ENCODE measurements at regions not wholly inside any gene's neighbourhood (a gene's known extent, or its start where the extent isn't known, plus 50 kb on each side); places are given as distances from the start of the nearest gene placed in this dataset.

DNA sequence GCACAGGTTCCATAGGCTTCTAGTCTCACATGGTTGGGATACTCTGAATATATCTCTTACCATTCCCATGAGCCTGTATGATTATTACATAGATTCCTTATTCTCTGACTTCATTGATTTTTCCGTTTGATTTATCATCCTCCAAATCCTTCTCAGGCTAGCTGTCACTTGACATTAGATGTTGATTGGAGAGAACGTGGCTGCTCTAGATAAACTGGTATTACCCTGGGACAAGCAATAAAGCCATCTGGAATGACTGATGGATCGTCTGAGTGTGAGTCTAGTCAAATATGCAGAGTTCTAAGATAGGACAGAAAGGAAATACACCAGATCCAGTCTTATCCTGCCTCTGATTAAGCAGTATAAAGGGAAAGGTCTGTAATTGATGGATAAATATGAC lies 325.6 kb upstream of the EPHA4 start:
- POLR2A ChIA-PET = no interaction called here
- Histone ChIP-seq H3K79me2 (ENCODE audit: control insufficient read depth, insufficient read depth, low read length) (no peaks in the 10 kb centered on the region), H3K9ac (ENCODE audit: insufficient read depth in 1 of 2, low read depth in 2 of 2, low read length in 2 of 2) (no peak overlapping the region), H3K27ac (ENCODE audit: extremely low read depth, low read depth, low read length) (no peak overlapping the region), H2AFZ (ENCODE audit: low read depth, low read length) (no peak overlapping the region), H3K4me2 (ENCODE audit: insufficient read depth, low read length) (no peak overlapping the region), H3K4me3 (no peak overlapping the region), H4K20me1 (replicated peaks; ENCODE audit: control insufficient read depth, insufficient read depth, low read length) (no peaks in the 10 kb centered on the region), H3K27me3 (ENCODE audit: control insufficient read depth in 2 of 2, insufficient read depth in 2 of 2, low read length in 2 of 2) (no peaks in the 10 kb centered on the region), H3K4me1 (replicated peaks in 1 of 2; ENCODE audit: control insufficient read depth in 2 of 2, insufficient read depth in 2 of 2, low read length in 2 of 2) (no peaks in the 10 kb centered on the region), H3K9me3 (replicated peaks; ENCODE audit: control insufficient read depth, insufficient read depth, low read depth, low read length) (no peaks in the 10 kb centered on the region), H3K36me3 (ENCODE audit: control insufficient read depth, insufficient read depth, low read length) (no peaks in the 10 kb centered on the region), H3K9me1 (ENCODE audit: control insufficient read depth, insufficient read depth, low read length) (no peaks in the 10 kb centered on the region)
- intact Hi-C loops (cut with micrococcal nuclease) (no loop called here), in situ Hi-C loops (cut with MboI) (no loop called here)
- TF ChIP-seq, protein P1, sequence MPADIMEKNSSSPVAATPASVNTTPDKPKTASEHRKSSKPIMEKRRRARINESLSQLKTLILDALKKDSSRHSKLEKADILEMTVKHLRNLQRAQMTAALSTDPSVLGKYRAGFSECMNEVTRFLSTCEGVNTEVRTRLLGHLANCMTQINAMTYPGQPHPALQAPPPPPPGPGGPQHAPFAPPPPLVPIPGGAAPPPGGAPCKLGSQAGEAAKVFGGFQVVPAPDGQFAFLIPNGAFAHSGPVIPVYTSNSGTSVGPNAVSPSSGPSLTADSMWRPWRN (IDR thresholded peaks at IDR 0.05; ENCODE audit: low read depth) = no peak
- no peak for TF ChIP-seq SP2 (IDR thresholded peaks at IDR 0.05; ENCODE audit: extremely low read depth, low read depth, low read length, poor library complexity, severe bottlenecking)
- TF ChIP-seq YBX1 (IDR thresholded peaks at IDR 0.05) = no peak
- TF ChIP-seq ILK (tag; IDR thresholded peaks at IDR 0.05; ENCODE audit: borderline replicate concordance, low read depth) = no peak
- TF ChIP-seq MTF1 (CRISPR knock-in tag; IDR thresholded peaks at IDR 0.05; ENCODE audit: borderline replicate concordance) = no peak
- no peak for TF ChIP-seq SRSF1 (IDR thresholded peaks at IDR 0.05; ENCODE audit: low read depth, low read length)
- no peak for TF ChIP-seq SOX6 (IDR thresholded peaks at IDR 0.05)
- TF ChIP-seq ZBTB8A (IDR thresholded peaks at IDR 0.05; ENCODE audit: partially characterized antibody) = no peak
- TF ChIP-seq, protein P2, sequence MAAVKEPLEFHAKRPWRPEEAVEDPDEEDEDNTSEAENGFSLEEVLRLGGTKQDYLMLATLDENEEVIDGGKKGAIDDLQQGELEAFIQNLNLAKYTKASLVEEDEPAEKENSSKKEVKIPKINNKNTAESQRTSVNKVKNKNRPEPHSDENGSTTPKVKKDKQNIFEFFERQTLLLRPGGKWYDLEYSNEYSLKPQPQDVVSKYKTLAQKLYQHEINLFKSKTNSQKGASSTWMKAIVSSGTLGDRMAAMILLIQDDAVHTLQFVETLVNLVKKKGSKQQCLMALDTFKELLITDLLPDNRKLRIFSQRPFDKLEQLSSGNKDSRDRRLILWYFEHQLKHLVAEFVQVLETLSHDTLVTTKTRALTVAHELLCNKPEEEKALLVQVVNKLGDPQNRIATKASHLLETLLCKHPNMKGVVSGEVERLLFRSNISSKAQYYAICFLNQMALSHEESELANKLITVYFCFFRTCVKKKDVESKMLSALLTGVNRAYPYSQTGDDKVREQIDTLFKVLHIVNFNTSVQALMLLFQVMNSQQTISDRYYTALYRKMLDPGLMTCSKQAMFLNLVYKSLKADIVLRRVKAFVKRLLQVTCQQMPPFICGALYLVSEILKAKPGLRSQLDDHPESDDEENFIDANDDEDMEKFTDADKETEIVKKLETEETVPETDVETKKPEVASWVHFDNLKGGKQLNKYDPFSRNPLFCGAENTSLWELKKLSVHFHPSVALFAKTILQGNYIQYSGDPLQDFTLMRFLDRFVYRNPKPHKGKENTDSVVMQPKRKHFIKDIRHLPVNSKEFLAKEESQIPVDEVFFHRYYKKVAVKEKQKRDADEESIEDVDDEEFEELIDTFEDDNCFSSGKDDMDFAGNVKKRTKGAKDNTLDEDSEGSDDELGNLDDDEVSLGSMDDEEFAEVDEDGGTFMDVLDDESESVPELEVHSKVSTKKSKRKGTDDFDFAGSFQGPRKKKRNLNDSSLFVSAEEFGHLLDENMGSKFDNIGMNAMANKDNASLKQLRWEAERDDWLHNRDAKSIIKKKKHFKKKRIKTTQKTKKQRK (IDR thresholded peaks at IDR 0.05; ENCODE audit: borderline replicate concordance, low read depth, low read length) = no peak
- TF ChIP-seq ZNF140 (CRISPR knock-in tag; IDR thresholded peaks at IDR 0.05) = no peak
- no peak for TF ChIP-seq TCF7 (IDR thresholded peaks at IDR 0.05; ENCODE audit: borderline replicate concordance)
- no peak for TF ChIP-seq ZNF3 (CRISPR knock-in tag; IDR thresholded peaks at IDR 0.05)
- no peak for TF ChIP-seq POLR2H (tag; IDR thresholded peaks at IDR 0.05; ENCODE audit: low read depth)
- ATAC-seq (no peak), FAIRE-seq (no peak), DNase-seq (ENCODE audit: extremely low read depth in 1 of 4, low spot score in 3 of 4) (no peak)
- WGBS (ENCODE audit: insufficient coverage, low coverage, missing lambda C conversion rate) = 0% methylated on average over 3 of the region's 3 CpGs
- no TSS peak for BruUV-seq (replicated peaks)
- CTCF ChIA-PET (ENCODE audit: low intra/inter-chr PET ratio) = no interaction called here

Measured in K562 (cell line).